ENCODE measurements at regions not wholly inside any gene's neighbourhood (a gene's known extent, or its start where the extent isn't known, plus 50 kb on each side); places are given as distances from the start of the nearest gene placed in this dataset.

DNA sequence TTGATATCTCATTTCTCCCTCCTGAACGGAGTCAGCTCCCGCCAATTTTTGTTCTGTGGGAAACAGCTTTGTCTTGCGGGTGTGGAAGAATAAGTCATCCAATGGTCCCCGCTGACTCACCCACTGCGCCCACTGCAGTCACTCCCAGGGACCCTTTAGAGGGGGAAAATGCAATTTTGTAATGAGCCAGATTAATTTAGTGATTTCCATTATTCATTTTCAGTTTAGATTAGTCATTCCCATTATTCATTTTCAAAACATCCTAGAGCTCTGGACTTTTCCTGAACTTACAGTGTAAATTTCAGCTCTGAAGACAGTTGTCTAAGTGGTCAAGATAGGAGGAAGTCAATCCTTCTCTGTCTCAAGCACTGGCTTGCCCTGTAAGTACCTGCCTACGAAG is 154.9 kb upstream of the TMEM72 start:
- H3K36me3 Mint-ChIP-seq: no peaks in the 10 kb centered on the region
- no peaks in the 10 kb centered on the region for H3K27me3 Mint-ChIP-seq
- no peak overlapping the region for H3K4me3 Mint-ChIP-seq

DNA sequence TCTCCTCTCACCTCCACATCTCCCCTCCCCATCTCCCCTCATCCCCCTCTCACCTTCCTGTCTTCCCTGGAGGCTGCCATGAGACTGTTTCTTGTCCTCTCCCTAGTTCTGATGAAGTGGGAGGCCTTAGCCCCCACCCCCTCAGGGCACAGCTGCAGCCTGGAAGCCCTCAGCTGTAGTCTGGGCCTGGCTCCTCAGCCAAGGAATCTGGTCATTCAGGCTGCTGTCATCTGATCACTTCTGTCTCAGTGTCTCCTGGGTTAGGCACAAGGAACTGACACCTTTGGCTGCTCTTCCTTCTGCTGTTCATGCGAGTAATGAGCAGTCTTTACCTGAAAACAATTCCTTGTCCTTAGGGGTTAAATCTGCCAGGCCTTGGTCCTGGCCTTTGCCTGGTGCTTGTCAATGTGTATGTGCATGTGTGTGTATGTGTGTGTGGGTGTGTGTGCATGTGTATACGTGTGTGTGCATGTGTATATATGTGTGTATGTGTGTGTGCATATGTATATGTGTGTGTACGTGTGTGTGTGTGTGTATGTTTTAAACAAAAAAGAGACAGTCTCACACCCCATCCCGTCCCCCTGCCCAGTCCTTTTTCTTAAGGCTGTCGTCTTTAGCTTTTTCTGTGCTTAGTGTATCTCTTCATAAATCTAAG is 153.5 kb upstream of the TMEM72 start:
- no peaks in the 10 kb centered on the region for H3K4me1 Mint-ChIP-seq
- H3K27ac Mint-ChIP-seq: no peak overlapping the region
- H3K27me3 Mint-ChIP-seq: no peaks in the 10 kb centered on the region
- DNase-seq: no peak
- H3K4me3 Mint-ChIP-seq: no peak overlapping the region
- CTCF ChIA-PET: no interaction called here
- no peaks in the 10 kb centered on the region for H3K9me3 Mint-ChIP-seq
- no peaks in the 10 kb centered on the region for H3K36me3 Mint-ChIP-seq

More for the DNA sequence above, 154.9 kb upstream of the TMEM72 start:
- CTCF ChIA-PET: no interaction called here
- DNase-seq: no peak
- no peak overlapping the region for H3K27ac Mint-ChIP-seq
- H3K9me3 Mint-ChIP-seq: no peaks in the 10 kb centered on the region
- H3K4me1 Mint-ChIP-seq: no peaks in the 10 kb centered on the region

DNA sequence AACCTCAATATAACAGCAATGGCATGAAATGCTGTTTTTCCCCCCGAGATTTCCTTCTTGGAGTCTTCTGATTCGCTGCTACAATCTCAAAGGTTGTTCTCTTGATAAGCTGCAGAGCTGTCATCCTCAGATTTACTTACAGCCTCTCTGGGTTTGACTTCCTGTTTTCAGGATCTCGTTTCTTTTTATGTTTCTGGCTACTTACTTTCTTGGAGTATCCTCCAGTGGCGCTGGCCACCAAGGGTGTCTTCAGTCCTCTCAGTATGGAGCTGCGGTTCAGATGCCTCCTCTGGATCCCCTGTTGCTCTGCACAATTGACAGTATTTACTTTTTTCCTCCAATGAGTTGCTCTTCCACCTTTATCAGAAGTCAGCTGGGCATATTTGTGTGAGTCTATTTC is 152.0 kb upstream of the TMEM72 start:
- no peak overlapping the region for H3K27ac Mint-ChIP-seq
- H3K9me3 Mint-ChIP-seq: no peaks in the 10 kb centered on the region
- CTCF ChIA-PET: no interaction called here
- no peak for DNase-seq
- H3K36me3 Mint-ChIP-seq: no peaks in the 10 kb centered on the region
- H3K4me1 Mint-ChIP-seq: no peaks in the 10 kb centered on the region
- no peak overlapping the region for H3K4me3 Mint-ChIP-seq
- no peaks in the 10 kb centered on the region for H3K27me3 Mint-ChIP-seq

DNA sequence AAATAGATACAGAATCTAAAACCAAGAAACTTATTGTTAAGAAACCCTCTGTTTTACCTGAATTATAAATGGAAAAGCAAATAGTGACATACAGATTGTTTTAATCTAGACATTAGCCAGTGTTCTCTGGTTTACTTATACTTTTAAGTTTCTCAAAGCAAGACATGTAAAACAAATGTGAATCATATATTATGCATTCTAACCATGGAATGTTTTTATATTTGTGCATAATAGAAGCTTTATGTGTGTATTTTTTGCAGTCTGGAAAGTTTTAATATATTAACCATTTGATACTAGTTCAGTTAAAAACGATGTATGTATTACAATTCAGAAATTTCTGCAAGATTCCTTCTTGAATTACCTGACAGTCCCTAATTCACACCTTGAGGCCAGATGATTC is 150.6 kb upstream of the TMEM72 start:
- DNase-seq: no peak
- Mint-ChIP-seq H3K9me3 (no peaks in the 10 kb centered on the region), H3K4me3 (no peak overlapping the region), H3K36me3 (no peaks in the 10 kb centered on the region), H3K4me1 (no peaks in the 10 kb centered on the region), H3K27ac (no peak overlapping the region), H3K27me3 (peaks cover 3% of the 10 kb centered on the region)
- CTCF ChIA-PET: no interaction called here

DNA sequence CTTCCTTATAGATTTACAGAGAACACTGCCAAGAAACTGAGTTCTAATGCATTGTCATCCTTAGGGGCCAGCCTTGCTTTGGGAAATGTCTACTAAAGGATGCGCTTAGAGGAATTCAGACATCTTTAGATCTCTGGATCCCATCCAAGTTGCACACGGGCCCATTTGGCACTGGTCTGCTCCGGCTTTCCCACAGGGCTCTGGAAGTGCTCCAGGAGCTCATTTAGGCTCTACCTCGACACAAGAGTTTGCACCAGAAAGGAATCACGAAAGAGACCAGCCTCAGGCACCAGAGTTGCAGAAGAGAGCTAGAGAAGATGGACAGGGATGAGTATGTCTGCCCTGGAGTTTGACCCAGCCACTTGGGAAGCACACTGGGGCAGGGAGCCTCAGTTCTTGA is 150.1 kb upstream of the TMEM72 start:
- no peaks in the 10 kb centered on the region for H3K4me1 Mint-ChIP-seq
- H3K27ac Mint-ChIP-seq: no peak overlapping the region
- H3K4me3 Mint-ChIP-seq: no peak overlapping the region
- CTCF ChIA-PET: no interaction called here
- no peaks in the 10 kb centered on the region for H3K36me3 Mint-ChIP-seq
- DNase-seq: no peak
- no peaks in the 10 kb centered on the region for H3K9me3 Mint-ChIP-seq
- H3K27me3 Mint-ChIP-seq: peaks cover 4% of the 10 kb centered on the region

DNA sequence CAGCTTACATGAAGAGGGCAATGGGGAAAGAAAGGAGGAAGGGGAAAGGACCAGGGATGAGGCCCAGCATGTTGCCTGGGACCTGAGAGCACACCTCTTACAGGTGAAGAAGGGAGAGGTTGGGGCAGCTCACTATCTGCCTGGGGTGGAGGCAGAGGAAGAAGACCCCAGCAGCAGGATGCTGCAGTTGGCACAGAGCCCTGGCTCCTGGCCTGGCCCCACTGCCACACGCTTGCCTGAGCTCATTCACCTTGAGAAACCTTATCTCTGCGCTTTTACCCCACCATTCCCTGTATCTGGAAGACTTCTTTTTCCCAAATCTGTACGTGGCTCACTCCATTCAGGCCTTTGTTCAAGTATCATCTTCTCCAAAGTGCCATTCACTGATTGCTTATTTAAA is 147.8 kb upstream of the TMEM72 start:
- Mint-ChIP-seq H3K27ac (no peak overlapping the region), H3K4me1 (no peaks in the 10 kb centered on the region), H3K27me3 (peaks cover 4% of the 10 kb centered on the region), H3K9me3 (no peaks in the 10 kb centered on the region), H3K36me3 (no peaks in the 10 kb centered on the region), H3K4me3 (no peak overlapping the region)
- CTCF ChIA-PET: no interaction called here
- no peak for DNase-seq

DNA sequence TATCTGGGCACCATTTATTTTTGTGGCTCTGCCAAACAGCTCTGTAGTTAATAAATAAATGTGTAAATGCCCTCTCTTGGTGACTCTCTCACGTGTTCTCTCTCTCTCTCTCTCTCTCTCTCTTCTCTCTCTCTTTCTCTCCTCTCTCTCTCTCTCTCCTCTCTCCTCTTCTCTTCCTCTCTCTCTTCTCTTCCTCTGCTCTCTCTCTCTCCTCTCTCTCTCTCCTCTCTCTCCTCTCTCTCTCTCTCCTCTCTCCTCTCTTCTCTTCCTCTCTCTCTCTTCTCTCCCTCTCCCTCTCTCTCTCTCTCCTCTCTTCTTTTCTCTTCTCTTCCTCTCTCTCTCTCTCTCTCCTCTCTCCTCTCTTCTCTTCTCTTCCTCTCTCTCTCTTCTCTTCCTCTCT is 145.8 kb upstream of the TMEM72 start:
- Mint-ChIP-seq H3K4me1 (no peaks in the 10 kb centered on the region), H3K27ac (no peak overlapping the region), H3K27me3 (peaks cover 7% of the 10 kb centered on the region), H3K36me3 (no peaks in the 10 kb centered on the region), H3K9me3 (no peaks in the 10 kb centered on the region), H3K4me3 (no peak overlapping the region)
- CTCF ChIA-PET: no interaction called here
- DNase-seq: no peak

DNA sequence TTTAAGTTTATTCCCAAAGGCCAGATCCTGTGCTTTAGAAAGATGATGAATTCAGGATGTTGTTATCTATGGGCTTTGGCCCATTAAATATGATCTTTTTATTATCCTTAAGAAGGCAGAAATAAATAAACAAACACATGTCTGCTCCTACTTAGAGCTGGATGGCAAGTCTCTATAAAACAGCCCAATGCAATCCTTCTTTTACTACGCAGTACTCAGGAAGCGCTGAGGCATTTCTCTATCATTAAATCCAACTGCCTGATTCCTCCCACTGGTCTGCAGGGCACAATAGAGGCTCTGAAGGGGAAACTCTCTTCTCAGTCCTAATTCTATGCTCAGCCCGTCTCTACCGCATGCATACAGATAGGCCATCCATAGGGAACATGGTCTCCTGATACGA is 144.5 kb upstream of the TMEM72 start:
- CTCF ChIA-PET: no interaction called here
- Mint-ChIP-seq H3K27ac (no peak overlapping the region), H3K27me3 (peaks cover 7% of the 10 kb centered on the region), H3K4me3 (no peak overlapping the region), H3K36me3 (no peaks in the 10 kb centered on the region), H3K4me1 (no peaks in the 10 kb centered on the region), H3K9me3 (no peaks in the 10 kb centered on the region)
- no peak for DNase-seq

DNA sequence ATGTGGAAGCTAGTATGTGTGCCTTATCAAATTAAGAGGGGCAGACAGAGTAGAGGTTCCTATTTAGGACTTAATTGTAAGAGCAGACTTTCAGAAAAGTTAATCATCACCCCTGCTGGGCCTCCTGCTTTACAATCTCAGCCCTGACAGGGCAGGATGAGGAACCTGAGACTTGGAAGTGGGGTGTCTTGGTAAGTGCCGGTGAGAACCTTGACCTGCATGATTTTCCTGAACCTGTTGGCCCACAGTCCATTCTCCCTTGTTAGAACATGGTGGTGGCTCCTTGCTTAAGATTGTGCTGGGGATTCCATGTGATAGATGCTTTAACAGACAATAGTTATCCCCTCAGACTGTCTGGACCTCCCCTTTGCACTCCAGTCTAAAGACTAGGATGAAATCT is 141.7 kb upstream of the TMEM72 start:
- H3K27me3 Mint-ChIP-seq: peaks cover 7% of the 10 kb centered on the region
- no peaks in the 10 kb centered on the region for H3K9me3 Mint-ChIP-seq
- no peaks in the 10 kb centered on the region for H3K36me3 Mint-ChIP-seq
- H3K4me3 Mint-ChIP-seq: no peak overlapping the region
- DNase-seq: no peak
- no peak overlapping the region for H3K27ac Mint-ChIP-seq
- CTCF ChIA-PET: no interaction called here
- H3K4me1 Mint-ChIP-seq: no peaks in the 10 kb centered on the region

DNA sequence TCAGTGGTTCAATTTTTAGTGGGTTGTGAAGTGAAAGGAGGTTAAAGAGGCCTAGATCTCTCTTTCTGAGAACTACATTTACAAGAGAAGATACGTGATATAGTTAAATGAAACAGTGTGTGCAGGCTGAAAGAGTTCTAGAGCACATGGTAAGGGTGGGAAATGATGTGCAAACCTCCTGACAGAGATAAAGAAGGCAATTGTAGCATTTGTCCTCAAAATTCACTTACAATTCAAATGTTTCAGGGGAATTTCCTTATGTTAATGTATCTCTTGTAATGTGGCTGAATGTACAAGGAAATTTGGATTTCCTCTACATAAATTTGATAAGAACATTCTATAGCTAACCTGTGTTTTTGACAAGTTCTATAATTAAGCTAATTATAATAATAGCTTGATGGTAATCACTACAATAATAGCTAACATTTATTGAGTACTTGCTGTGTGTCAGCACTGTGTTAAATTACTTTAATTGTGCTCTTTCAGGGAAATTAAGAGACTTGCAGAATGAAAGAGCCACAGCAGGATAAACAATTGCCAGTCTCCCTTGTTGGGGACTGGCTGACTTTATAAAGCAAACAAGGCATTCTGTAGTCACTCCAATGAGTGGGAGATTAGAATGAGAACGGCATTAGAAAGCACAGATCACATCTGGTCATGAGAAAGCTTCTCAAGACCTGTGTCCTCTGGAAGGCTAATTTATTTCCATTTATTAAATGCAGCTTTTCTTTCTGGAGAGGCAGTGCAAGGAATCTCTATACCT is 139.7 kb upstream of the TMEM72 start:
- CTCF ChIA-PET: no interaction called here

DNA sequence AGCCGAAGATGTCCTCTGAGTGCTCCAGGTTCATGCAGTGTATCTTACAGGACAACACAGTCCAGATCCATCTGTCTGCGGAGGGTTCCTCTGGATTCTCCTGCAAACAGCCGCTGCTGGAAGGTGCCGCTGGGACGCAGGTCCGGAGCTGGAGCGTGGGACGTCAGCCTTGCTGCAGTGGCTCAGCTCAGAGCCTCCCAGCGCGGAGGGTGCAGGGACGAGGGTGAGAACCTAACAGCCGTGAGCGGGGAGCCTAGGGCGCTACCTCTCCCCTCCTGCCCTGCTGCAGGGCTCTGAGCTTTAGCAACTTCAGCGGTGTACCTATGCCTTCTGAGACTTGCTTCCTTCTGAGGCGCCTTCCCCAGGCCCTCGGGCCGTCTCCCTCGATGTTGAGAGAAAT is 137.6 kb upstream of the TMEM72 start:
- H3K27ac Mint-ChIP-seq: no peak overlapping the region
- CTCF ChIA-PET: no interaction called here
- H3K9me3 Mint-ChIP-seq: no peaks in the 10 kb centered on the region
- H3K4me1 Mint-ChIP-seq: no peaks in the 10 kb centered on the region
- H3K4me3 Mint-ChIP-seq: no peak overlapping the region
- peaks cover 4% of the 10 kb centered on the region for H3K27me3 Mint-ChIP-seq
- no peaks in the 10 kb centered on the region for H3K36me3 Mint-ChIP-seq
- DNase-seq: no peak

More for the DNA sequence above, 139.7 kb upstream of the TMEM72 start:
- Mint-ChIP-seq H3K36me3 (no peaks in the 10 kb centered on the region), H3K9me3 (no peaks in the 10 kb centered on the region), H3K27me3 (peaks cover 4% of the 10 kb centered on the region), H3K4me1 (no peaks in the 10 kb centered on the region), H3K4me3 (no peak overlapping the region), H3K27ac (no peak overlapping the region)
- DNase-seq: no peak

DNA sequence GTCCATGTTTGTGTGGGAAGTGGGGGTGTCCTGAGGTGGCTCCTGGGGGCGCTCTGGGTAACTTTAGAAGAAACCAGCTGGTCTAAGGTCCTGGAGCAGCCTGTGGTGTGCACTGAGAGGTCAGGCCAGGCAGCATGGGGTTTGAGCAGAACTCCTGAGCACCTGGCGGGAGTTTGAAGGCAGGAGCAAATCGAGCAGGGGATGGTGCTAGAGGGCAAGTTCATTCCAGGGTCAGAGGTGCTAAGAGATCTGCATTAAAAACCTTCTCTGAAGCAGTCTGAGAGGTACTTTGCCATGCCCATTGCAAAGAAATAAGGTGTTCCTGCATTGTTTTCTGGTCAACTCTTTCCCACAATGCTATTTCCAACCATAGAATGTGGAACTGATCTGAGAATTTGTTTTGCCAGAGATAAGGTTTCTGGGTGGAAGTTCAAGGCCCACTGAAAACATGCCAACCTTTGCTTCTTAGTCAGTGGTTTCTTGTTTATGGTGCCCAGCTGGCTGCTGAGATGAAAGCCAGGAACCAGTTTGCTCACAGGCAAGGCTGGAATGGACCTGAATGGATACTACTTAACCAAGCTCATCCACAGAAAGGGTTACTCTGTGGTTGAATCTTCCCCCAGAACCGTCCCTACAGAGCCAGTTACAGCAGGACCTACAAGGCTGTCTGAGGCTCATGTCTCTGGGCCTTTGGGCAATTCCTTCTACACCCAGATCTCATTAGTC is 136.3 kb upstream of the TMEM72 start:
- H3K4me3 Mint-ChIP-seq: no peak overlapping the region
- no peak overlapping the region for H3K27ac Mint-ChIP-seq
- H3K27me3 Mint-ChIP-seq: peaks cover under 1% of the 10 kb centered on the region
- no peaks in the 10 kb centered on the region for H3K9me3 Mint-ChIP-seq
- H3K4me1 Mint-ChIP-seq: no peaks in the 10 kb centered on the region
- CTCF ChIA-PET: no interaction called here
- no peaks in the 10 kb centered on the region for H3K36me3 Mint-ChIP-seq
- DNase-seq: no peak

DNA sequence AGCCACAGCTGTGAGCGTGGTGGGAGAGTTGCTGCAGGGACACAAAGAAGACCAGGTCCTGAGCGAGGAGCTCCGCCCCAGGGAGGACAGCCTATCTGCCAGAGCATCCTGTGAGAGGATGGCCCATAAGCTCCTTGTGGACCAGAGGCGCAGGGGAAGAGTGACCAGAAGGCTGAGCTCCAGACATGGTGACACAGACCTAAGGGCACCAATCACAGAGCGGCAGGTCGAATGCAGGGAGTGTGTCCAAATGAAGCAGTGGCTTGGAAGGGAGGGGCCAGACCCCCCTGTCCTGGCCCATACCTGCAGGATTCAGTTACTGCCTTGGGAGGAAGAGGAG is 135.8 kb upstream of the TMEM72 start:
- H3K4me1 Mint-ChIP-seq: no peaks in the 10 kb centered on the region
- no peaks in the 10 kb centered on the region for H3K27me3 Mint-ChIP-seq
- CTCF ChIA-PET: no interaction called here
- H3K27ac Mint-ChIP-seq: no peak overlapping the region
- no peaks in the 10 kb centered on the region for H3K36me3 Mint-ChIP-seq
- no peaks in the 10 kb centered on the region for H3K9me3 Mint-ChIP-seq
- H3K4me3 Mint-ChIP-seq: no peak overlapping the region
- DNase-seq: no peak

DNA sequence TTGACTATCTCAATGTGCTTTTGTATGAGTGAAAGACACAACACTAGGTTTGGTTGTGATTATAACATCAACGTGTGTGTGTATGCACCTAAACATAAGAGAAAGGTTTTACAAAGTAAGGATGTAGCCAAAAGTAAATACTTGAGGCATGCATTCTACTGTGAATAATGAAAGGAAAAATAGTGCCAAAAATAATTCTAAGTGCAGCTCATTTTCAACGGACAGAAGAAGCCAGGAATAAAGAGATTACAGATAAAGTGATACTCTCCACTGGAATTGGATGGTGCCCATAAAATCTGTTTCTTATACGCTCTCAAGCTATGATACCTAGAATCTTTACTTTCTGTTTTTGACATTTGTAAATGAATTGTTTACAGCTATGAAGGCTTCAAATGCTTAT is 135.0 kb upstream of the TMEM72 start:
- H3K27ac Mint-ChIP-seq: no peak overlapping the region
- no peaks in the 10 kb centered on the region for H3K4me1 Mint-ChIP-seq
- no peak for DNase-seq
- H3K9me3 Mint-ChIP-seq: no peaks in the 10 kb centered on the region
- no peak overlapping the region for H3K4me3 Mint-ChIP-seq
- CTCF ChIA-PET: no interaction called here
- no peaks in the 10 kb centered on the region for H3K27me3 Mint-ChIP-seq
- no peaks in the 10 kb centered on the region for H3K36me3 Mint-ChIP-seq

DNA sequence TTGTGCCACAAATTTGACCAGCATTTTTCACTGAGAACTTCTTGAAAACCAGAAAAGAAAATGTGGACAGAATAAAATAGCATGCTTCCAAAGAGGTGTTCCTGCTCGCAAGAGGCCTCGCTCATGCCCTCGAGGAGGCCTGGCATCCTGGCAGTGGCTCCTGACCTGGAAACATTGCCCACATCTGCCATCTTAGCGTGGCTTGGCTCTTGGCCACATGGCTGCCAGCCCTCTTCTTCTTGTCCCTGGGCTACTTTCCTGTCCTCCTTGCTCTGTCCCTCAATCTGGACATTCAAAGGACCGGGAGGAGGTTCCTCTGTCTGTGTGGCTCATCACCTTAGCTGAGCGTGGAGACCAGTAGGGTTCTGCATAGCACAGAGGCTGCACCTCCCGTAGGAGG is 131.6 kb upstream of the TMEM72 start:
- CTCF ChIA-PET: no interaction called here
- H3K27me3 Mint-ChIP-seq: no peaks in the 10 kb centered on the region
- no peaks in the 10 kb centered on the region for H3K9me3 Mint-ChIP-seq
- no peaks in the 10 kb centered on the region for H3K4me1 Mint-ChIP-seq
- no peak overlapping the region for H3K27ac Mint-ChIP-seq
- no peak overlapping the region for H3K4me3 Mint-ChIP-seq
- H3K36me3 Mint-ChIP-seq: no peaks in the 10 kb centered on the region
- no peak for DNase-seq
